HEK293T (cell line): ENCODE measurements at regions not wholly inside any gene's neighbourhood (a gene's known extent, or its start where the extent isn't known, plus 50 kb on each side); places are given as distances from the start of the nearest gene placed in this dataset.

ENCODE experiments used
- CTCF ChIA-PET: fragments of 350-600 bp; formaldehyde crosslinking; extraction: SDS; loops from one replicate; lab custom pipeline; 2021; ENCODE audit warnings: antibody characterized with exemption, inconsistent platforms; lab: Yijun Ruan, JAX
- POLR2A ChIA-PET: fragments of 350-600 bp; formaldehyde crosslinking; extraction: SDS; loops from one replicate; lab custom pipeline; 2020; ENCODE audit warnings: antibody characterized with exemption, inconsistent platforms; lab: Yijun Ruan, JAX
- DNase-seq: peaks from one replicate; pipeline ENCODE4 v3.0.0; 2012; ENCODE audit warnings: mixed read lengths; ENCODE audit errors: extremely low spot score
- ARNT ChIP-seq: fragments of 450-650 bp; IDR thresholded peaks from 2 replicates; pipeline ENCODE4 v1.6.1; 2017; ENCODE audit warnings: mild to moderate bottlenecking
- BHLHE40 ChIP-seq: fragments of 450-650 bp; IDR thresholded peaks from 2 replicates; pipeline ENCODE4 v1.6.1; 2016; ENCODE audit warnings: mild to moderate bottlenecking, moderate library complexity, borderline replicate concordance
- CTBP1 ChIP-seq: fragments of 450-650 bp; IDR thresholded peaks from 2 replicates; pipeline ENCODE4 v1.6.1; 2016; ENCODE audit warnings: borderline replicate concordance
- ELF4 ChIP-seq: fragments of 450-650 bp; IDR thresholded peaks from 2 replicates; pipeline ENCODE4 v1.6.1; 2017; ENCODE audit warnings: antibody characterized with exemption
- FOXA1 ChIP-seq: fragments of 450-650 bp; IDR thresholded peaks from 2 replicates; pipeline ENCODE4 v1.6.1; 2016; ENCODE audit warnings: mild to moderate bottlenecking
- FOXK2 ChIP-seq: fragments of 450-650 bp; IDR thresholded peaks from 2 replicates; pipeline ENCODE4 v1.6.1; 2016; ENCODE audit warnings: mild to moderate bottlenecking
- FOXM1 ChIP-seq: fragments of 450-650 bp; IDR thresholded peaks from 2 replicates; pipeline ENCODE4 v1.6.1; 2017; ENCODE audit warnings: mild to moderate bottlenecking, borderline replicate concordance
- HDGF ChIP-seq: fragments of 450-650 bp; IDR thresholded peaks from 2 replicates; pipeline ENCODE4 v1.6.1; 2017; ENCODE audit warnings: antibody characterized with exemption, borderline replicate concordance
- L3MBTL2 ChIP-seq: fragments of 450-650 bp; conservative IDR thresholded peaks from 2 replicates; pipeline ENCODE4 v1.6.1; 2016; ENCODE audit warnings: mild to moderate bottlenecking
- LEF1 ChIP-seq: fragments of 450-650 bp; IDR thresholded peaks from 2 replicates; pipeline ENCODE4 v1.6.1; 2017; ENCODE audit warnings: mild to moderate bottlenecking, borderline replicate concordance
- NFRKB ChIP-seq: fragments of 450-650 bp; IDR thresholded peaks from 2 replicates; pipeline ENCODE4 v1.6.1; 2016; ENCODE audit warnings: mild to moderate bottlenecking, moderate library complexity
- PKNOX1 ChIP-seq: fragments of 450-650 bp; IDR thresholded peaks from 2 replicates; pipeline ENCODE4 v1.6.1; 2016
- SP1 ChIP-seq: fragments of 450-650 bp; IDR thresholded peaks from 2 replicates; pipeline ENCODE4 v1.6.1; 2017
- SUZ12 ChIP-seq: fragments of 450-650 bp; IDR thresholded peaks from 2 replicates; pipeline ENCODE4 v1.6.1; 2016; ENCODE audit warnings: mild to moderate bottlenecking
- TARDBP ChIP-seq: fragments of 450-650 bp; IDR thresholded peaks from 2 replicates; pipeline ENCODE4 v1.6.1; 2016
- ZNF384 ChIP-seq: fragments of 450-650 bp; IDR thresholded peaks from 2 replicates; pipeline ENCODE4 v1.6.1; 2016

- ChIA-PET CTCF (interaction anchor here (0.9 kb wide), 1 partner anchor 645 kb away, joined by 3 read pairs; no protein-coding TSS in a partner anchor), POLR2A (no interaction called here)
- TF ChIP-seq ELF4 (no peak), TARDBP (no peak), LEF1 (no peak), HDGF (no peak), BHLHE40 (no peak), CTBP1 (no peak), ZNF384 (no peak), FOXM1 (no peak), NFRKB (no peak), FOXK2 (no peak), FOXA1 (no peak), ARNT (no peak), SP1 (no peak), SUZ12 (no peak), L3MBTL2 (no peak), PKNOX1 (no peak)
- DNase-seq: no peak
These were observed 555.7 kb upstream of the CADM1 start for GRCh38 chr11:116059919-116060318.

- POLR2A ChIA-PET: no interaction called here
- DNase-seq: no peak
- no peak for TF ChIP-seq PKNOX1
- TF ChIP-seq LEF1: no peak
- no peak for TF ChIP-seq TARDBP
- no peak for TF ChIP-seq L3MBTL2
- no peak for TF ChIP-seq ZNF384
- TF ChIP-seq ARNT: no peak
- TF ChIP-seq FOXM1: no peak
- TF ChIP-seq FOXA1: no peak
- CTCF ChIA-PET: interaction anchor here (0.6 kb wide), 1 partner anchor 379 kb away, joined by 3 read pairs; no protein-coding TSS in a partner anchor
These were observed 552.8 kb upstream of the CADM1 start for GRCh38 chr11:116057000-116057399.

- TF ChIP-seq FOXM1: no peak
- TF ChIP-seq LEF1: no peak
- no peak for TF ChIP-seq ZNF384
- no peak for TF ChIP-seq CTBP1
- TF ChIP-seq ARNT: no peak
- no peak for TF ChIP-seq SUZ12
- TF ChIP-seq FOXA1: no peak
- TF ChIP-seq L3MBTL2: no peak
- TF ChIP-seq TARDBP: no peak
- no peak for TF ChIP-seq FOXK2
- no peak for TF ChIP-seq PKNOX1
- no peak for TF ChIP-seq BHLHE40
- TF ChIP-seq SP1: no peak
- TF ChIP-seq NFRKB: no peak
- no peak for TF ChIP-seq ELF4
- DNase-seq: no peak
- CTCF ChIA-PET: no interaction called here
- POLR2A ChIA-PET: no interaction called here
These were observed 550.8 kb upstream of the CADM1 start for GRCh38 chr11:116055064-116055463.

- DNase-seq: no peak
- TF ChIP-seq FOXM1: no peak
- no peak for TF ChIP-seq FOXA1
- TF ChIP-seq BHLHE40: no peak
- no peak for TF ChIP-seq NFRKB
- TF ChIP-seq SP1: no peak
- TF ChIP-seq SUZ12: no peak
- ChIA-PET POLR2A (no interaction called here), CTCF (no interaction called here)
These were observed 549.3 kb upstream of the CADM1 start for GRCh38 chr11:116053548-116053919.

GRCh38 chr11:116052603-116053547 lies 548.7 kb upstream of the CADM1 start:
- ChIA-PET CTCF (interaction anchor here (0.6 kb wide), 1 partner anchor 16 kb away, joined by 3 read pairs; no protein-coding TSS in a partner anchor), POLR2A (no interaction called here)
- DNase-seq: no peak
- TF ChIP-seq SUZ12: no peak
- no peak for TF ChIP-seq CTBP1
- no peak for TF ChIP-seq FOXA1
- no peak for TF ChIP-seq PKNOX1
- TF ChIP-seq SP1: no peak
- no peak for TF ChIP-seq HDGF
- no peak for TF ChIP-seq FOXK2
- TF ChIP-seq BHLHE40: no peak
- TF ChIP-seq LEF1: no peak
- TF ChIP-seq ELF4: no peak

GRCh38 chr11:116051494-116051893 lies 547.3 kb upstream of the CADM1 start:
- TF ChIP-seq FOXK2 (no peak), ELF4 (no peak), CTBP1 (no peak), PKNOX1 (no peak), ZNF384 (no peak), BHLHE40 (no peak), TARDBP (no peak), ARNT (no peak), HDGF (no peak), LEF1 (no peak)
- POLR2A ChIA-PET: no interaction called here

More at GRCh38 chr11:116051494-116051893, 547.3 kb upstream of the CADM1 start:
- CTCF ChIA-PET: no interaction called here
- DNase-seq: no peak
